ENCODE measurements at regions not wholly inside any gene's neighbourhood (a gene's known extent, or its start where the extent isn't known, plus 50 kb on each side); places are given as distances from the start of the nearest gene placed in this dataset.

DNA sequence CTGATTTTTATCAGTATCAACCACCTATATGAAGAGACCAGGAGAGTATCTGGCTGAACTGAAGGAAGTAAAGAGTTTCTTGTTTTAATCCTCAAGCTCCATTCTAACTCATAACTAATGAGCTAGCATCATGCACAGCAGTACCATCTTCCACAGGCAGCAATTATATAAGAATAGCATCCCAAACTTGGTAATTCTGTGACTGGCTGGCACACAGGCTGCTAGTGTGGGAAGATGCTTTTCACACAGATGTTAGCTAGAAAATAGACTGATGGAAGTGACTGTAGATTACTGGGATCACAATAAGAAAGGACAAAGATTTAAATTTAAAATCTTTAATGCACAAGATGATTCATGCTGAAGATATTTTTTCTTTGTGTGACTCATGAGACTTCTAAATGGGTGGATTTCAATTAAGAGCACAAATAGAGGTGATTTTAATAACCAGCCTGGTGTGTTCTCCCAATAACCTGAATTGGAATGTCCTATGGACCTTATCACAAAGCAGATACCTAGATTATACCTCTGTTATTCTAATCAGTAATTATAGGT, 417.7 kb upstream of the ATXN7L3B start (continued):
- TF ChIP-seq TAF1 (IDR thresholded peaks at IDR 0.05; ENCODE audit: low read depth, low read length) (no peak), SRF (IDR thresholded peaks at IDR 0.05; ENCODE audit: low read depth, low read length) (no peak)

All from H1 (cell line).